ENCODE measurements at regions not wholly inside any gene's neighbourhood (a gene's known extent, or its start where the extent isn't known, plus 50 kb on each side); places are given as distances from the start of the nearest gene placed in this dataset.

GRCh38 chr2:145184741-145185651 is 665.1 kb upstream of the ZEB2 start:
- Histone ChIP-seq H3K9ac (ENCODE audit: low read depth, low read length) (no peak overlapping the region), H3K9me3 (replicated peaks; ENCODE audit: low read length) (no peaks in the 10 kb centered on the region), H3K27me3 (ENCODE audit: control insufficient read depth, insufficient read depth, low read length) (no peaks in the 10 kb centered on the region), H3K36me3 (ENCODE audit: insufficient read depth, low read length) (no peaks in the 10 kb centered on the region), H3K4me2 (ENCODE audit: low read length) (no peak overlapping the region), H3K4me3 (ENCODE audit: low read length) (no peak overlapping the region), H3K4me1 (ENCODE audit: control insufficient read depth, insufficient read depth, low read length) (no peaks in the 10 kb centered on the region)

- Histone ChIP-seq H3K9me3 (replicated peaks; ENCODE audit: low read length) (no peaks in the 10 kb centered on the region), H3K27me3 (ENCODE audit: control insufficient read depth, insufficient read depth, low read length) (no peaks in the 10 kb centered on the region), H3K9ac (ENCODE audit: low read depth, low read length) (no peak overlapping the region), H3K4me3 (ENCODE audit: low read length) (no peak overlapping the region), H3K4me2 (ENCODE audit: low read length) (no peak overlapping the region), H3K4me1 (ENCODE audit: control insufficient read depth, insufficient read depth, low read length) (no peaks in the 10 kb centered on the region), H3K36me3 (ENCODE audit: insufficient read depth, low read length) (no peaks in the 10 kb centered on the region)
These were observed 649.4 kb upstream of the ZEB2 start for GRCh38 chr2:145169285-145169684.

- Histone ChIP-seq H3K9me3 (replicated peaks; ENCODE audit: low read length) (no peaks in the 10 kb centered on the region), H3K4me1 (ENCODE audit: control insufficient read depth, insufficient read depth, low read length) (no peaks in the 10 kb centered on the region), H3K9ac (ENCODE audit: low read depth, low read length) (no peak overlapping the region), H3K36me3 (ENCODE audit: insufficient read depth, low read length) (no peaks in the 10 kb centered on the region), H3K4me2 (ENCODE audit: low read length) (no peak overlapping the region), H3K4me3 (ENCODE audit: low read length) (no peak overlapping the region), H3K27me3 (ENCODE audit: control insufficient read depth, insufficient read depth, low read length) (no peaks in the 10 kb centered on the region)
These were observed 648.2 kb upstream of the ZEB2 start for GRCh38 chr2:145168091-145168490.

- Histone ChIP-seq H3K36me3 (ENCODE audit: insufficient read depth, low read length) (no peaks in the 10 kb centered on the region), H3K4me2 (ENCODE audit: low read length) (no peak overlapping the region), H3K9me3 (replicated peaks; ENCODE audit: low read length) (no peaks in the 10 kb centered on the region), H3K4me1 (ENCODE audit: control insufficient read depth, insufficient read depth, low read length) (no peaks in the 10 kb centered on the region), H3K9ac (ENCODE audit: low read depth, low read length) (no peak overlapping the region), H3K4me3 (ENCODE audit: low read length) (no peak overlapping the region), H3K27me3 (ENCODE audit: control insufficient read depth, insufficient read depth, low read length) (no peaks in the 10 kb centered on the region)
These were observed 646.9 kb upstream of the ZEB2 start for GRCh38 chr2:145166731-145167302.

- H3K4me2 ChIP-seq (ENCODE audit: low read length), result no peak overlapping the region
- H3K9me3 ChIP-seq (replicated peaks; ENCODE audit: low read length), result no peaks in the 10 kb centered on the region
- H3K36me3 ChIP-seq (ENCODE audit: insufficient read depth, low read length), result no peaks in the 10 kb centered on the region
- H3K9ac ChIP-seq (ENCODE audit: low read depth, low read length), result no peak overlapping the region
- H3K4me3 ChIP-seq (ENCODE audit: low read length), result no peak overlapping the region
- peaks cover 16% of the 10 kb centered on the region for H3K4me1 ChIP-seq (ENCODE audit: control insufficient read depth, insufficient read depth, low read length)
- H3K27me3 ChIP-seq (ENCODE audit: control insufficient read depth, insufficient read depth, low read length), result no peaks in the 10 kb centered on the region
These were observed 641.7 kb upstream of the ZEB2 start for GRCh38 chr2:145161656-145162055.

- peaks cover 16% of the 10 kb centered on the region for H3K4me1 ChIP-seq (ENCODE audit: control insufficient read depth, insufficient read depth, low read length)
- H3K9ac ChIP-seq (ENCODE audit: low read depth, low read length), result no peak overlapping the region
- no peaks in the 10 kb centered on the region for H3K9me3 ChIP-seq (replicated peaks; ENCODE audit: low read length)
- no peaks in the 10 kb centered on the region for H3K36me3 ChIP-seq (ENCODE audit: insufficient read depth, low read length)
- no peaks in the 10 kb centered on the region for H3K27me3 ChIP-seq (ENCODE audit: control insufficient read depth, insufficient read depth, low read length)
- no peak overlapping the region for H3K4me2 ChIP-seq (ENCODE audit: low read length)
- H3K4me3 ChIP-seq (ENCODE audit: low read length), result no peak overlapping the region
These were observed 640.9 kb upstream of the ZEB2 start for GRCh38 chr2:145160855-145161254.

GRCh38 chr2:145159676-145160075 is 639.8 kb upstream of the ZEB2 start:
- no peaks in the 10 kb centered on the region for H3K36me3 ChIP-seq (ENCODE audit: insufficient read depth, low read length)

GRCh38 chr2:145157741-145158591 is 638.0 kb upstream of the ZEB2 start:
- Histone ChIP-seq H3K9ac (ENCODE audit: low read depth, low read length) (no peak overlapping the region), H3K9me3 (replicated peaks; ENCODE audit: low read length) (no peaks in the 10 kb centered on the region), H3K36me3 (ENCODE audit: insufficient read depth, low read length) (no peaks in the 10 kb centered on the region), H3K4me2 (ENCODE audit: low read length) (peak overlapping the region; percentile 16), H3K27me3 (ENCODE audit: control insufficient read depth, insufficient read depth, low read length) (no peaks in the 10 kb centered on the region), H3K4me3 (ENCODE audit: low read length) (no peak overlapping the region), H3K4me1 (ENCODE audit: control insufficient read depth, insufficient read depth, low read length) (peaks cover 16% of the 10 kb centered on the region)

More at GRCh38 chr2:145159676-145160075, 639.8 kb upstream of the ZEB2 start:
- H3K4me2 ChIP-seq (ENCODE audit: low read length), result no peak overlapping the region
- H3K9ac ChIP-seq (ENCODE audit: low read depth, low read length), result no peak overlapping the region
- H3K9me3 ChIP-seq (replicated peaks; ENCODE audit: low read length), result no peaks in the 10 kb centered on the region
- no peaks in the 10 kb centered on the region for H3K27me3 ChIP-seq (ENCODE audit: control insufficient read depth, insufficient read depth, low read length)
- H3K4me1 ChIP-seq (ENCODE audit: control insufficient read depth, insufficient read depth, low read length), result peaks cover 16% of the 10 kb centered on the region
- H3K4me3 ChIP-seq (ENCODE audit: low read length), result no peak overlapping the region

GRCh38 chr2:145157036-145157675 is 637.2 kb upstream of the ZEB2 start:
- Histone ChIP-seq H3K4me3 (ENCODE audit: low read length) (no peak overlapping the region), H3K4me1 (ENCODE audit: control insufficient read depth, insufficient read depth, low read length) (peaks cover 16% of the 10 kb centered on the region), H3K4me2 (ENCODE audit: low read length) (peak overlapping the region; percentile 14), H3K9ac (ENCODE audit: low read depth, low read length) (no peak overlapping the region), H3K36me3 (ENCODE audit: insufficient read depth, low read length) (no peaks in the 10 kb centered on the region), H3K27me3 (ENCODE audit: control insufficient read depth, insufficient read depth, low read length) (no peaks in the 10 kb centered on the region), H3K9me3 (replicated peaks; ENCODE audit: low read length) (no peaks in the 10 kb centered on the region)

GRCh38 chr2:145156199-145156598 is 636.3 kb upstream of the ZEB2 start:
- no peaks in the 10 kb centered on the region for H3K36me3 ChIP-seq (ENCODE audit: insufficient read depth, low read length)
- no peak overlapping the region for H3K4me2 ChIP-seq (ENCODE audit: low read length)
- no peaks in the 10 kb centered on the region for H3K27me3 ChIP-seq (ENCODE audit: control insufficient read depth, insufficient read depth, low read length)
- peaks cover 16% of the 10 kb centered on the region for H3K4me1 ChIP-seq (ENCODE audit: control insufficient read depth, insufficient read depth, low read length)
- no peak overlapping the region for H3K4me3 ChIP-seq (ENCODE audit: low read length)
- H3K9ac ChIP-seq (ENCODE audit: low read depth, low read length), result no peak overlapping the region
- no peaks in the 10 kb centered on the region for H3K9me3 ChIP-seq (replicated peaks; ENCODE audit: low read length)

GRCh38 chr2:145155196-145155595 is 635.3 kb upstream of the ZEB2 start:
- H3K27me3 ChIP-seq (ENCODE audit: control insufficient read depth, insufficient read depth, low read length), result no peaks in the 10 kb centered on the region
- H3K4me3 ChIP-seq (ENCODE audit: low read length), result no peak overlapping the region
- H3K4me2 ChIP-seq (ENCODE audit: low read length), result no peak overlapping the region
- H3K4me1 ChIP-seq (ENCODE audit: control insufficient read depth, insufficient read depth, low read length), result peaks cover 16% of the 10 kb centered on the region
- H3K36me3 ChIP-seq (ENCODE audit: insufficient read depth, low read length), result no peaks in the 10 kb centered on the region
- no peaks in the 10 kb centered on the region for H3K9me3 ChIP-seq (replicated peaks; ENCODE audit: low read length)
- H3K9ac ChIP-seq (ENCODE audit: low read depth, low read length), result no peak overlapping the region

All from skeletal muscle satellite cell (primary cell).